GM18519 (cell line): ENCODE measurements at regions not wholly inside any gene's neighbourhood (a gene's known extent, or its start where the extent isn't known, plus 50 kb on each side); places are given as distances from the start of the nearest gene placed in this dataset.
"Not testable (repeated sequence)": the region's sequence is repeated elsewhere in the genome, so short reads cannot be mapped to it uniquely, and the experiment has no call there.

Experiments used
- ATAC-seq: cut with Tn5 transposase; IDR thresholded peaks from one replicate; pipeline ENCODE4 v1.9.1; 2021; ENCODE audit warnings: mild to moderate bottlenecking, moderate library complexity; ENCODE audit not compliant: unreplicated experiment, low FRiP score

DNA sequence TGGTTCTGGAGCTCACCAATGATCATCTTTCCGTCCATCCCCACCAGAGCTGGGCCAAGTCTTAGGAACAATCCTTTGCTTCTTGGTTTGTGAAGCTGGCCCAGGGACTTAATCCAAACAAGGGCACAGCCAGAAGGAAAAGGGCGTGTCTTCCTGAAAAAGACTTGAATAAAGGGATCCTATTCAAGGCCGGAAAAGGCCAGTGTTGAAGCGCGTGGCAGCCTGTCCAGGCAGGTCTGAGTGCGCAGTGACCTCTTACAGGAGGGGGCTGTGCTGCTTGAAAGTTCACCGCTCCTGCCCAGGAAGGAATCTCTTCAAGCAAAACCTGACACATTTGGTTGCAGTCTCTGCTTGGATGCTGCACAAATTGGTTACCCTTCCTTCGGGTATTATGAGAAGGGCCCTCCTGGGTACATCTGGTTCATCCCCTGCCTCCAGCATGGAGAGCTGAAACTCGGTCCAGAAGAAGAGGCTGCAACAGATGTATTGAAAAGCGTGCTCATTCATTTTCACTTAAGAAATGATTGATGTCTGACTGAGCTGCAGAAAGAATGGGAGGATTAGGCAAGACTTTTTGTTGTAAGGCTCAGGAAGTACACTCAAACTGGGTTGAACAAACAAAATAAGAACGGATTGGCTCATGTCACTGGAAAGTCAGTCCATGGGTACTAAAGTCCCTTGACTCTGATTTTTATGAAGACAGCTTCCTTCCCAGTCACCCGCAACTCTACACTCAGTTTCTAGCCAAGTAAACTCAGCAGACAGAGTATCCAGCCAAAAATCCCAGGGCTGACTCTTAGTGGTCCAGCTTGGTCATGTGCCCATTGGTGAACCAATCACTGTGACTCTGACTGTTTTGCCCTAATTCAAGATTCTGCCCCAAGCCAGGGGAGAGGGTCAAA lies 136.3 kb downstream of the TFAP2C start:
- no peak for ATAC-seq

DNA sequence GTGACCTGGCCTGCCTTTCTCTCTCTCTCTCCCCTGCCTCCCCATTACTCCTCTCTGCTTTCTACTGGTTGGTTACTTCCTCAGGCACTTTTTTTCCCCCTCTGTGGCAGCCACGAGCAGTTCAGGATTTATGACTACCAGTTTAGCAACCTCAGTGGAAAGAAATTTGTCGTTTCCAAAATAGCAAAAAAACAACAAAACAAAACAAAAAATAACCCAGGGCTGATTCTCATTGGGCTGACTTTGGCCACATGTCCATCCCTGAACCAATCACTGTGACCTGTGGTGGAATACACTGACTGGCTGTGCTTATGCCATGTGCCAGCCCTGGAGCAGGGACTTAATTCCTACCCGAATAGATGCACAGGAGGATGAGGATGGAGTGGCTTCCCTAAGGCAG lies 137.4 kb downstream of the TFAP2C start:
- ATAC-seq = no peak

DNA sequence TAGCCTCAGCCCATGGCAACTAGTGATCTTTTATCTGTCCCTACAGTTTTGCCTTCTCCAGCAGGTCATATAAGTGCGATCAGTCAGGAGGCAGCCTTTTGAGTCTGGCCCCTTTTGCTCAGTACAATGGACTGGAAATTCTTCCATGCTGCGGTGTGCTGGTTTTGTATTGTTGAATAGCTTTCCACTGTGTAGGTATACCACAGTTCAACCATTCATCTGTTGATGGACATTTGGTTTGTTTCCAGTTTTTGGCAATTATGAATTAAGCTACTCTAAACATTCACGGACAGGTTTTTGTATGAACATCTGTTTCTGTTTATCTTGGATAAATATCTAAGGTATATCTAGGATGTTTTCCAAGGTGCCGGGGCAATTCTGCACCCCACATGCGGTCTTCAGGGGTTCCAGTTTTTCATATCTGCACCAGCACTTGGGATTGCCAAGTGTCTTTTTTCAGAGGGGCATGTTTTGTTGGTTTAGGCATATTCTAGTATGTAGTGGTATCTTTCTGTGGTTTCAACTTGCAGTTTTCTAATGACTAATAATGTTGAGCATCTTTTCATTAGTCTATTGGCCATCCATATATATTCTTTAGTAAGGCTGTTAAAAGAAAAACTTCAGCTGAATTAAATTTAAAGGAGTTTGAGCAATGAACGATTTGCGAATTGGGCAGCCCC lies 141.0 kb downstream of the TFAP2C start:
- ATAC-seq = no peak

DNA sequence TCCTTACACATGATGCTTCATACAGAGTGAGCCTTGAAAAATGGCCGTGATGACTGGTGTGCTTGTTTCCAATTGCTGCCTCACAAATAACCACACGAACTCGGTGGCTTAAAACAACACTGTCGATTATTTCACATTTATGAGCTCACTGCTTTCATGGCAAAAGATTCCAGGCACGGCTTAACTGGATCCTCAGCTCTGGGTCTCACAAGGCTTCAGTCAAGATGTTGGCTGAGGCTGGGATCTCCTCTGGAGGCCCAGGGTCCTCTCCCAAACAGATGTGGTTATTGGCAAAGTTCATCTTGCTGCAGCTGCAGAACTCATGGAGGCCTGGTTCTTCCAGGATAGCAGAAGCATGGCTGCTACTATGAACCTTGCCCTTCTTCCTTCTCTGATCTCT lies 144.6 kb downstream of the TFAP2C start:
- ATAC-seq = no peak

DNA sequence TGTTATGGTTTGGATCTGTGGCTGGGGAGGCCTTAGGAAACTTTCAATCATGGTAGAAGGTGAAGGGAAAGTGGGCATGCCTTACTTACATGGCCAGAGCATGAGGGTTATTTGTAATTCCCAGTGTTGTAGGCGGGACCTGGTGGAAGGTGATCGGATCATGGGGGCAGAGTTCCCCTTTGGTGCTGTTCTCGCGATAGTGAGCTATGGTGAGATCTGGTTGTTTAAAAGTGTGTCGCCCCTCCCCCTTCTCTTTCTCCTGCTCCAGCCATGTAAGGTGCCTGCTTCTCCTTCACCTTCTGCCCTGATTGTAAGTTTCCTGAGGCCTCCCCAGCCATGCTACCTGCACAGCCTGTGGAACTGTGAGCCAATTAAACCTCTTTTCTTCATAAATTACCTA lies 145.8 kb downstream of the TFAP2C start:
- no peak for ATAC-seq

DNA sequence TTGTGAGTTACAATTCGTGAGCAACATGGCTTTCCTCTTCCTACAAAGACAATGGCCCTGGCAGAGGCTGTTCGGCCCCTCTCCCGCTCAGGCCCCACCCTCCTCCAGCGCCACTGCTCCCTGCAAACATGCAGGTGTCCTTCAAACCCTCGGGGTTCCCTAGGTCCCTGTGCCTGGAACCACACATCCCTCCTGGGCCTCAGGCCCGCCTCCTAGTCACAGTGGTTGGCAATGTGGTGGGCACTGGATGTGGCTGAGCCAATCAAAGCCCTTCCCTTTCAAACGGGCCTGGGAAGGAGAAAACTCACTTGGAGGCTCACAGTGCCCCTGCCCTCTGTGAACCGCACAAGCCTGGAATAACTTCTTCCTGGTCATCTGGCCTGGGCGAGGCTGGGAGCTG lies 147.2 kb downstream of the TFAP2C start:
- ATAC-seq = no peak

DNA sequence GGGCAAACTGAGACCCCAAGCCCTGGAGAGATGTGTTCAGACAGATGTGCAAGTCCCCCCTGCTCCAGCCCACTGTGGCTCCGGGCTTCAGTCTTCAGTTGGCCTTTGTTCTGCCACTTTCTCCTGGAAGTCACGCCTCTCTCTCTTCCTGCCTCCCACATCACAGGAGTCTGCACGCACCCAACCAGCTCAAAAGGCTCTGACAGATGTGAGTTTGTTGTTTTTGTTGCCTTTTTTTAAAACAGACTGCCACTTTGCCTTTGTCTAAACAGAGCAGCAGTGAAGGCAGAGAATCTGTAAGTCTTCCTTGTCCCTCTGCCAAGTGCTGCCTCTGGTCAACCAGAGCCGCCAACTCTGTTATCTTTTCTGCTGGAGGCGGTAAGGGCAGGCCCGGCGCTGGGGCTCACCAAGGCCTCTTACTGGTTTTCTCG lies 149.7 kb downstream of the TFAP2C start:
- ATAC-seq = no peak

DNA sequence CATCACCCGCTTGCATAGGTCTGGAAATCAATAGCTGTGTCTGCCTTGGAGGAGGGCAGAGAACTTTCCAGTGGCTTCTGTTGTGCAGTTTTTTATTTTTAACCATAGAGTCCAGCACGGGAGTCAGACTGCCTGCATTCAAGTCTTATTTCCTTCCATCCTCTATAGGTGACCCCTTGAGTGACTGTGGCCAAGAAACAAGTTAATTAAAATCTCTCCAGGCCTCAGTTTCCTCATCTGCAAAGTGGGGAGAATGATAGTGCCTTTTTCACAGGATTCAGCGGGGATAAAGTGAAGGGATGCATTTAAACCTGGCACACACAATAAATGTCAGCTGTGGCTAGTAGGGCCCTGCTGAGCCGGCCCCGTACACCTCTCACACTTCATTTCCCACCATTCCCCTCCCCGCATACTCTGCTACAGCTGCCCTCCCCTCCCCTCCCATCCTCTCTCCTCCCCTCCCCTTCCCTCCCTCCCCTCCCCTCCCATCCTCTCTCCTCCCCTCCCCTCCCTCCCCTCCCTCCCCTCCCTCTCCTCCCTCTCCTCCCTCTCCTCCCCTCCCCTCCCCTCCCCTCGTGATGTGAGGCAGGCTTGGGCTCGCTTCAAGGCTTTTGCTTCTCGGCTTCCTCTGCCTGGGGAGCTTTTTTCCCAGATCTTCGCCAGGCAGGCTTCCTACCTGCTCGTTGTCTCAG lies 150.5 kb downstream of the TFAP2C start:
- ATAC-seq = no peak

DNA sequence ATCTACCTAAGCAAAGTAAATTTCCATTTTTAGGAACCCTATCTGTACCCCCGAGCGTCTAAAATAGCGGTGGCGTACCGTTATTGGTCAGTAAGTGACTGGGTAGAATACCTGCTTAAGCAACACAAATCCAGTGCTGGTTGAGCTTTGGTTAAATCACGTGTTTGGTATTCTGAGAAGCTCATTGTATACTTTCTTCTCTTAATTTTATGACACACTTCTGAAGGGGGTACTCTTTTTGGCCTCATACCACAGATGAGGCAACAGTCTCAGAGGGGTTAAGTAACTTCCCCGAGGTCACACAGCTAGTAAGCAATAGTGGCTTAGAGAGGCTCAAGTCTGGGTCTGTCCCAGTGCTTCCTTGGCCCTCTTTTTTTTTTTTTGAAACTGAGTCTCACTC lies 151.2 kb downstream of the TFAP2C start:
- no peak for ATAC-seq

DNA sequence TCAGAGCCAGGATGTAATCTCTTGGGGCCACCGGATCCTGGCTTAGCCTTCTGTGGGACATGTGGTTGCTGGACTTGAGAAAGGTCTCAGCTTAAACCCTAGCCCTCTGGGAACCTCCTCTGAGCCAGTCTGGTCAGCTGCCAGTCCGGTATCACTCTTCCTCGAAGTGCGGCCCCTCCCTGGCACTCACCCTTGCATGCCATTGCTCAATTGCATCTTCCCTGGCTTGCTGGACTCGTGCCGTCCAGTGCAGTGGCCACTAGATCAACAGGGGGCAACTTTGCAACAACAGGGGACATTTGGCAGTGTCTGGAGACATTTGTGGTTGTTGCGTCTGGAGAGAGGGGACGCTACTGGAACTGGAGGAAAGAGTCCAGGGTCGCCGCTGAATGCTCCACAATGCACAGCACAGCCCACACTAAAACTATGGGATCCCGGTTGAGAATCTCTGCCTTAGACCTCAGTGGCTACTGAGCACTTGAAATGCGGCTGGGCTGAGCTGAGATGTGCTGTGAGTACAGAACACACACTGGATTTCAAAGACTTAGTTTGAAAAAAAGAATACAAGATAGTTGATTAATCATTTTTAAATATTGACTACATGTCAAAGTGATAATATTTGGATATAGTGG lies 152.1 kb downstream of the TFAP2C start:
- ATAC-seq = no peak

DNA sequence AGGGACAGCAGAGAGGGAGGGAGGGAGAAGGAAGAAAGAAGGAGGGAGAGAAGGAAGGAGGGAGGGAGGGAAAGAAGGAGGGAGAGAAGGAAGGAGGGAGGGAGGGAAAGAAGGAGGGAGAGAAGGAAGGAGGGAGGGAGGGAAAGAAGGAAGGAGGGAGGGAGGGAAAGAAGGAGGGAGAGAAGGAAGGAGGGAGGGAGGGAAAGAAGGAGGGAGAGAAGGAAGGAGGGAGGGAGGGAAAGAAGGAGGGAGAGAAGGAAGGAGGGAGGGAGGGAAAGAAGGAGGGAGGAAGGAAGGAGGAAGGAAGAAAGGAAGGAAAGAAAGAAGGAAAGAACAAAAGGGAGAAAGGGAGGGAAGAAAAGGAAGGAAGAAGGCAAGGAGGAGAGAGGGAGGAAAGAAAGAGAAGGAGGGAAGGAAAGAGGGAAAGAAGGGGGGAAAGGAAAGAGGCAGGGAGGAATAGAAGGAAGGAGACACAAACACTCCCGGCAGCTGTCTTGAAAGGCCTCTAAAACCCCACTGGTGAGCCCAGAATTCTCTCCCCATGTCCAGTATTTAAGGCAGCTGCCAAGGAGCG lies 153.0 kb downstream of the TFAP2C start:
- not testable (repeated sequence) for ATAC-seq

DNA sequence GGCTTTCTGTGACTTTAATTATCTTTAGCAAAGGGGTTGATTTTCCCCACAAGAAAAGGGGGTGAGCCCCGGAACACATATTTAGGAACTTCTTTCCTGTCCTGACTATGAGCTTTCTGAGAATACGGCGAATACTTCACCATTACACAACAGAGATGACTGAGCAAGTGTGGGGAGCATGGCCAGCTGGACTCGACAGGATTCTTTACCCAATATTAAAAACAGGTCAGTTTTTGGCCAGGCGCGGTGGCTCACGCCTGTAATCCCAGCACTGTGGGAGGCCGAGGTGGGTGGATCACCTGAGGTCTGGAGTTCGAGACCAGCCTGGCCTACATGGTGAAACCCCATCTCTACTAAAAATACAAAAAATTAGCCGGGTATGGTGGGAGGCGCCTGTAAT lies 153.7 kb downstream of the TFAP2C start:
- not testable (repeated sequence) for ATAC-seq

DNA sequence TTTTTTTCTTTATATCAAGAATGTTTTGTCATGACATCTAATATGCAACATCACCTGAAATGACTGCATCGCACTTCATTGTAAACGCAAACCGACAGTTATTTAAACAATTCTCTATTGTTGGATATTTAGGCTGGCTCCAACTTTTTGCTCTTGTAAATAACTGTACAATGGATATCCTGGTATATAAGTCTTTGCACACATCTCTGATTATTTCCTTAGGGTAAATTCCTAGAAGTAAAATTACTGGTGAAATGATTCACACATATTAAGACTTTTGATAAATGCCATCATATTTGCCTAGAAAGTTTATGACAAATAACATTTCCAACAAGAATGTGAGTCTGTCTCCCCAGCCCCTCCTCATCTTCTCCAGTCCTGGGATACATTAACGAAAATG lies 154.7 kb downstream of the TFAP2C start:
- ATAC-seq = no peak

DNA sequence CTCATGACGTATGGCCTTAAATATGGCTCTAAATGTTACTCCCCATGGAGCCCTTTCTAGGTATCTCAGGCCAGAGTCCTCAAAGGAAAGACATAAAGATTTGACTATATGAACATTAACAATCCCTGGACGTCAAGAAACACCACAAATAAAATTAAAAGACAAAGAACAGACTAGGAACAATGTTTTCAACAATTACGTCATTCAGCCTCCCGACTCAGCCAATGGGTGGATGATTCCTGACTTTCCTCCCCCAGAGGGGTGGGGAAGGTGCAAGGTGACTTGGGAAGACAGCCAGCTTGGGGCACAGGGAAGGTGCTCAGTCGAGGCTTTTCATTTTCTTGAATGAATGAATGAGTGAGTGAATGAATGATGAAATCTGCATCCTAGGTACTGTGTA lies 157.4 kb downstream of the TFAP2C start:
- no peak for ATAC-seq

DNA sequence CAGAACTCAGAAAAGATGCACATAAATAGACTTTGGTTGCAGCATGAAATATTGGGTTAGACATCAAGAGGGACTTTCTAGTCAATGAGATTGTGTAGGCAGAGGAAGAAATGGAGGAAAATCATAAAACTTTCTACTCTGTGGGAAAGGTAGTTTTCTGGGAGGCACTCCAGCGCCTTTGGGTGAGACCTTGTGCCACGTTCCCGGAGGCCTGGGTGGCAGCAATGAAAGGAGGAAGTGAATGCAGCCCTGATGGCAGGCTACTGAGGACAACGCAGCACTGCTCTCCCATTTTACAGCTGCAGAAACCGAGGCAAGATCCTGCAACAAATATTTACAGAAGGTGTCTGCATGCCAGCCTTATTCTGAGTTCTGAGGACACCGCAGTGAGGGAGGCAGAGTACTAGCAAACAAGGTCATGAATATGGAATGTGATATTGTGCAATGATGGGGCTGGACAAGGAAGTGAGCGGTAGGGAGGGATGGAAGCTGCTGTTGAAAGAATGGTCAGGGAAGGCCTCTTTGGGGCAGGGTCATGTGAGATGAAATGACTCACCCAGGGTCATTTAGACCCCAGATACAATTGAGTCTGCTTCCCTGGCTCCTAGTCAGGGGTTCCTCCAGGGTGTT lies 159.1 kb downstream of the TFAP2C start:
- ATAC-seq = no peak

DNA sequence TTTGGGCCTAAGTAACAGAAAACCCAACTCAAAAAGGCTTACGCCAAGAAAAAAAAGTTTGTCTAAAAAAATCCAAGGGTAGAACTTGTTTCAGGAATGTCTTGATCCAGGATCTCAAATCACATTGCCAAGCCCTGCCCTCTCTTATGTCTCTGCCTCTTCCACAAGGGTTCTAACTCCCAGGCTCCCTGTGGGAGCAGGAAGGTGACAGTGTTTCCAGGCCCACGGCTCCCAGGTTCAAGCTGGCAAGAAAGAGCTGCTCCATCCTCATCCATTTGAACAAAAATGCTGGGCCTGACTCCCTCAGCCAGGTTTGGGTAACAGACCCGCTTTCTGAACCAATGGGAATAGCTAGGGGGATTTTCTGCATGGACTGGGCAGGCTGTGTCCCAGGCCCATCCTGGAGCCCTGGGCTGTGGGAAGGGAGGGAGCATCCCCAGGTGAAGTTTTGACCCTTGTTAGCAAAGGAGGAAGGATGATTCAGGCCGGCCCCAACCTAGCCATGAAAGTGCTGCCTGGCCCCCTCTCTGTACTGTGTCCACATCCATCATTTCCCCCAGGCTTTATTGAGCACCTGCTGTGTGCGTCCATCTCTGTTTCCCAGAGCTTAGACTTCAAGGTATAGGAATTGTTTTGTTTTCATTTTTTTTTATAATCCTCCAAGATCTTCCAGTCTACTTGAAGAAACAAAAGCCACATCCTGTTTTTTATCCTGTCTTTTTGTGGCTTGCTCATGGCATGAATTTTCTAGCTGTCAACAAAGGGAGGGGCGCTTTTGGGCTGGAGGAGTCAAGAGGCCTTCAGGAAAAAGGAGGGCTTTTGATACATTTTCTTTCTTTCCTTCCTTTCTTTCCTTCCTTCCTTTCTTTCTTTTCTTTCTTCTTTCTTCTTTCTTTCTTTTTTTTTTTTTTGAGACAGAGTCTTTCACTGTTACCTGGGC lies 159.8 kb downstream of the TFAP2C start:
- ATAC-seq = no peak

DNA sequence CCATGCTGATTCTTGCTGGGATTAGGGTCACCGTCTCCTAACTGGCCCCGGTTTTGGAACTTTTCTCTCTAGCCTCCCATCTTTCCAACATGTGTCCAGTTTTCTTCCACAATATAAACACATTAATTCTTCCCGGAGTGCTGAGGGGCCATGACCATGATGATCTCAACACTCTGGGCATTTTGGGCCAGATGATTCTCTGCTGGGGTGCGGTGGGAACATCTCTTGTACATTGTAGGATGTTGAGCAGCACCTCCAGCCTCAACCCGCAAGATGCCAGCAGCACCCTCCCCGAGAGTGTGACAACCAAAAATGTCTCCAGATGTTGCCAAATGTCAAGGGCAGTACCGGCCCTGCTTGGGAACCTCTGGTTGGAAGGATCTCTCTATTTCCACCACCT lies 164.8 kb downstream of the TFAP2C start:
- no peak for ATAC-seq

DNA sequence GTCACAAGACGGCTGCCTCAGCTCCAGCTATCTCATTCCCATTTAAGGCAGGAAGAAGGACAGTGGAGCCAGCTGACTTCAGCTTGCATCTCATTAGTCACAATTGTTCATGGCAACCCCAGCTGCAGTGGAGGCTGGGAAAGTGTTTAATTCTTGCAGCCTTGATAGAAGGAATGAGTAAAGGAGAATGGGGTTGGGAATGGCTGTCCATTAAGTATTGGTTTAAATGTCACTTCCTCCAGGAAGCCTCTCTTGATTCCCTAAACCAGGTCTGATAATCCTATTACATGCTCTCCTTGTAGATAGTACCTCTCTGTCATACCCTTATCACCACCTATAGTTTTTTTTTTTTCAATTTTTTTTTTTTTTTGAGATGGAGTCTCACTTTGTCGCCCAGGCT lies 166.4 kb downstream of the TFAP2C start:
- ATAC-seq = no peak

DNA sequence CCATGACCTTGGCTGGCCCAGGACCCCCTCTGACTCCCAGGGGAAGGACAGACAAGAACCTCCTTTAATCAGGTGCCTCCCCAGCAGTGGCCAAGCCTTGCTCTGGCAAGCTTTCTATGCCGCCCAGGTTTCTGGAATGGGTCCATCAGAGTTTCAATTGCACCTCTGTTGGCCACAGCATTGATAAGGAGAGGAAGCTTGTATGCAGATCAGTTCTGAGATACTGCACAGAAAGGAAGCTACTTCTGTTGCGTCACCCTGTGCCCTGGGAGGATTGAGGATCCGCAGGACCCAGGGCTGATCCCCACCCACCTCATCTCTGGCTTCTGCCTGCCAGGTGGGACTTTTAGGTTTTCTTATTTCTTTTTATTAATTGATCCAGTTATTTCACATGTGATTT lies 167.2 kb downstream of the TFAP2C start:
- no peak for ATAC-seq
